ENCODE measurements at regions not wholly inside any gene's neighbourhood (a gene's known extent, or its start where the extent isn't known, plus 50 kb on each side); places are given as distances from the start of the nearest gene placed in this dataset.

DNA sequence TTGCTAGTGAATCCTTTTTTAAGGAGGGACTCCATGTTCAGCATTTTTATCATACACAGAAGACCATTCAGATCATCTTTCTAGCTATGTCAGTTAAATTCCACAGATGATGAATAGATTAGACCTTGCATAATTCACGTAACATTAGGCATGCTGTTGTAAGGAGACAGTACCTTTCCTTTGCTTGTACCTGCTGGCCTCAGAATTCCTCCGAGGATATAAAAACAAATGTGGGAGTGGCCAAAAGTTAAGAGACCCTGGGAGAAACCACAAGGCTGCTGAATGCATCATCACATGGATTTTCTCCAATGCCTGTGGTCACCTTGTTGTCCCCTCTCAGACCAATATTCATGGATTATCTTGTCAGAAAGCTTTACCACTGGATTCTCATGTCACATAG is 201.4 kb downstream of the MAGEB17 start:
- no peaks in the 10 kb centered on the region for H3K4me1 ChIP-seq
- TF ChIP-seq, protein P1, sequence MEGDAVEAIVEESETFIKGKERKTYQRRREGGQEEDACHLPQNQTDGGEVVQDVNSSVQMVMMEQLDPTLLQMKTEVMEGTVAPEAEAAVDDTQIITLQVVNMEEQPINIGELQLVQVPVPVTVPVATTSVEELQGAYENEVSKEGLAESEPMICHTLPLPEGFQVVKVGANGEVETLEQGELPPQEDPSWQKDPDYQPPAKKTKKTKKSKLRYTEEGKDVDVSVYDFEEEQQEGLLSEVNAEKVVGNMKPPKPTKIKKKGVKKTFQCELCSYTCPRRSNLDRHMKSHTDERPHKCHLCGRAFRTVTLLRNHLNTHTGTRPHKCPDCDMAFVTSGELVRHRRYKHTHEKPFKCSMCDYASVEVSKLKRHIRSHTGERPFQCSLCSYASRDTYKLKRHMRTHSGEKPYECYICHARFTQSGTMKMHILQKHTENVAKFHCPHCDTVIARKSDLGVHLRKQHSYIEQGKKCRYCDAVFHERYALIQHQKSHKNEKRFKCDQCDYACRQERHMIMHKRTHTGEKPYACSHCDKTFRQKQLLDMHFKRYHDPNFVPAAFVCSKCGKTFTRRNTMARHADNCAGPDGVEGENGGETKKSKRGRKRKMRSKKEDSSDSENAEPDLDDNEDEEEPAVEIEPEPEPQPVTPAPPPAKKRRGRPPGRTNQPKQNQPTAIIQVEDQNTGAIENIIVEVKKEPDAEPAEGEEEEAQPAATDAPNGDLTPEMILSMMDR (IDR thresholded peaks at IDR 0.05) = no peak
- TF ChIP-seq POLR2A (IDR thresholded peaks at IDR 0.05) (no peak), POLR2AphosphoS5 (IDR thresholded peaks at IDR 0.05; ENCODE audit: insufficient read depth in 1 of 2, low read depth in 1 of 2) (no peak)
- intact Hi-C loops (cut with DNase I) = no loop called here

DNA sequence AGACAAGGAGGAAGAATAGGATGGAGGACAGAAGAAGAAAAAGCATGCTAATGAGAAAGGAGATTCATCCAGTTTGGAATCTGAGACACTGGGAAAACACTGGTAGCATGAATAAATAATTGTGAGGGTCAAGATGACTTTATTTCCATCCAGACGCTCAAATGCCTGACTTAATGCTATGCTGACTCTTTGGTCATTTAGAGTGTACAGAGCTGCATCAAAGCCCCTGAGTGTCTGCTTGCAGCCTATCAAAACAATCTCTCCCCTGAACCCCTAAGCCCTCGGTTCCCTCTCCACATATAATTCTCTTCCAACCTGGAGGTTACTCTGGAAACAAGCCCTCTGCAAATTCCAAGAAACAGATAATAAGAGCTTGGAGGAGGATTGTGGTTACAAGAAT is 208.8 kb downstream of the MAGEB17 start:
- Histone ChIP-seq H3K27ac (no peak overlapping the region), H3K27me3 (no peaks in the 10 kb centered on the region), H3K9me3 (no peaks in the 10 kb centered on the region), H3K4me3 (no peak overlapping the region), H3K4me1 (no peaks in the 10 kb centered on the region), H3K36me3 (no peaks in the 10 kb centered on the region)
- intact Hi-C loops (cut with DNase I) = no loop called here
- no peak for DNase-seq (ENCODE audit: extremely low spot score in 2 of 2)
- no peak for TF ChIP-seq POLR2AphosphoS5 (IDR thresholded peaks at IDR 0.05; ENCODE audit: insufficient read depth in 1 of 2, low read depth in 1 of 2)
- no peak for TF ChIP-seq POLR2A (IDR thresholded peaks at IDR 0.05)
- TF ChIP-seq, protein P1 (IDR thresholded peaks at IDR 0.05) = no peak

More for the DNA sequence above, 201.4 kb downstream of the MAGEB17 start:
- Histone ChIP-seq H3K27ac (no peak overlapping the region), H3K9me3 (no peaks in the 10 kb centered on the region), H3K27me3 (no peaks in the 10 kb centered on the region), H3K36me3 (no peaks in the 10 kb centered on the region), H3K4me3 (no peak overlapping the region)
- no peak for DNase-seq (ENCODE audit: extremely low spot score in 2 of 2)

DNA sequence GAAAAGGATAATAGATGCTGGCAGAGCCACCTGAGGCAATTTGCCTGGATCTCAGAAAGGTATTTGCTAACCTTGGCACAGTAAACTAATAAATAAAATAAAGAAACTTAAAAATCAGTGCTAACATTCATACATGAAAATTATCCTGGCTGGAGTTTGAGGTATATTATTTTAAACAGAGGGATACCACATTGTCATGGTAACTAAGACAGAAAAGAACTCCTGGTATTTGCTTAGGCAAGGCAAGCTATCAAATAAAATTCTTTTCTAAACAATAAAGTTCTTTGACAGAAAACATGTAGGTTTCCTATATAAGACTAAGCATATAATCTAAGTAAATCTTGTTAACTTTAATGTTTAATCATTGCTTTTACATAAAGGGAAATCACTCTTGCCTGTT is 218.8 kb downstream of the MAGEB17 start:
- Histone ChIP-seq H3K27me3 (no peaks in the 10 kb centered on the region), H3K27ac (no peak overlapping the region), H3K4me3 (no peak overlapping the region), H3K36me3 (no peaks in the 10 kb centered on the region), H3K9me3 (no peaks in the 10 kb centered on the region), H3K4me1 (no peaks in the 10 kb centered on the region)
- no peak for DNase-seq (ENCODE audit: extremely low spot score in 2 of 2)
- TF ChIP-seq POLR2A (IDR thresholded peaks at IDR 0.05) = no peak
- TF ChIP-seq POLR2AphosphoS5 (IDR thresholded peaks at IDR 0.05; ENCODE audit: insufficient read depth in 1 of 2, low read depth in 1 of 2) = no peak
- TF ChIP-seq, protein P1 (IDR thresholded peaks at IDR 0.05) = no peak
- intact Hi-C loops (cut with DNase I) = no loop called here

DNA sequence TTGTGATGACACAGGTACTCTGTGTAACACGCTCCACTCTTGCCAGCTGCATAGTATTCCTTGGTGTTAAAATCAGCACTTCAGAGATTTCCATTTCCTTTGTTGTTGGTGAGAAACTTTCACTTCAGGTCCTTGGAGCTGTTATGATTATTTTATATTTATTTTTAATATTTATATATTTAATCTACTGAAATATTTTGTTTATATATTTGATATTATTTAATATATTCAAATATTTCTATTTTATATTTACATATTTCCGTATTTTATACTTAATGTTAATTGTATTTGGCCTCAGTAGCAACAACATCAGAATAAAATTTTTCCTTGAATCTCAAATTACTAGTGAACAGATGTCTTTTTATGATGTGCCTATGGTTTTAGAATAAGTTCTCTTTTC is 225.3 kb downstream of the MAGEB17 start:
- Histone ChIP-seq H3K36me3 (no peaks in the 10 kb centered on the region), H3K4me3 (no peak overlapping the region), H3K27ac (no peak overlapping the region), H3K27me3 (no peaks in the 10 kb centered on the region), H3K9me3 (no peaks in the 10 kb centered on the region), H3K4me1 (no peaks in the 10 kb centered on the region)
- intact Hi-C loops (cut with DNase I) = no loop called here
- TF ChIP-seq POLR2AphosphoS5 (IDR thresholded peaks at IDR 0.05; ENCODE audit: insufficient read depth in 1 of 2, low read depth in 1 of 2) (no peak), POLR2A (IDR thresholded peaks at IDR 0.05) (no peak)
- TF ChIP-seq, protein P1 (IDR thresholded peaks at IDR 0.05) = no peak
- DNase-seq (ENCODE audit: extremely low spot score in 2 of 2) = no peak

DNA sequence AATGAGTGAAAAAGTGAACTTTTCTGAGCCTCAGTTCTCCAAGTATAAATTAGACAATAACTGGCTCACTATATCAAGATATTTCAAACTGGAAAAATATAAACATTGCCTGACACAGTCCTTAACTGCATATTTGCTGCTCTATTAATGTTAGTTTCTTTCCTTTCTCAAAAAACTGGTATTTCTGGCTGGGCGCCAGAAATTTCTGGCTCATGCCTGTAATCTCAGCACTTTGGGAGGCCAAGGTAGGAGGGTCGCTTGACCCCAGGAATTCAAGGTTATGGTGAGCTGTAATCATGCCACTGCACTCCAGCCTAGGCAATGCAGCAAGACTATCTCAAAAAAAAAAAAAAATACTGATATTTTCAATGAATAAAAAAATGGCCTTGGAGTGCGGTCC is 227.0 kb downstream of the MAGEB17 start:
- H3K4me3 ChIP-seq = no peak overlapping the region
- H3K27ac ChIP-seq = no peak overlapping the region
- TF ChIP-seq POLR2A (IDR thresholded peaks at IDR 0.05) = no peak
- TF ChIP-seq POLR2AphosphoS5 (IDR thresholded peaks at IDR 0.05; ENCODE audit: insufficient read depth in 1 of 2, low read depth in 1 of 2) = no peak
- TF ChIP-seq, protein P1 (IDR thresholded peaks at IDR 0.05) = no peak
- no peaks in the 10 kb centered on the region for H3K9me3 ChIP-seq
- H3K27me3 ChIP-seq = no peaks in the 10 kb centered on the region
- H3K36me3 ChIP-seq = no peaks in the 10 kb centered on the region
- H3K4me1 ChIP-seq = no peaks in the 10 kb centered on the region
- intact Hi-C loops (cut with DNase I) = no loop called here
- no peak for DNase-seq (ENCODE audit: extremely low spot score in 2 of 2)

All from vagina (tissue), 2 donors.